B cell (primary cell): ENCODE measurements at regions not wholly inside any gene's neighbourhood (a gene's known extent, or its start where the extent isn't known, plus 50 kb on each side); places are given as distances from the start of the nearest gene placed in this dataset.
"Not testable (repeated sequence)": the region's sequence is repeated elsewhere in the genome, so short reads cannot be mapped to it uniquely, and the experiment has no call there.

Source experiments
- ATAC-seq: fragments of 200-7000 bp; cut with Tn5 transposase; one replicate; pipeline ENCODE4 v1.10.0; 2021; ENCODE audit warnings: low read depth, mild to moderate bottlenecking, moderate number of reproducible peaks, moderate library complexity
- CTCF ChIA-PET: fragments of 350-600 bp; sonication (Branson Sonifier 250); formaldehyde crosslinking; loops from one replicate; lab custom pipeline; 2021; ENCODE audit warnings: antibody characterized with exemption, inconsistent platforms; lab: Charles Lee
- POLR2A ChIA-PET: fragments of 350-600 bp; sonication (Branson Sonifier 250); formaldehyde crosslinking; loops from one replicate; lab custom pipeline; 2021; ENCODE audit warnings: antibody characterized with exemption; lab: Charles Lee
- DNase-seq: peaks from one replicate; pipeline ENCODE4 v3.0.0; 2013
- H2AFZ ChIP-seq: 2 replicates; pipeline ENCODE4 v1.6.1; 2012; ENCODE audit warnings: mild to moderate bottlenecking, low read depth, low read length; ENCODE audit not compliant: insufficient read depth, poor library complexity, severe bottlenecking
- H3K27ac ChIP-seq, 2 donors: 1 replicate in 1 of 2; 2 replicates in 1 of 2; pipeline ENCODE4 v1.5.1; 2012 to 2013; ENCODE audit warnings: low read length in 2 of 2, mild to moderate bottlenecking in 2 of 2, moderate library complexity in 1 of 2
- H3K27me3 ChIP-seq, 4 experiments: fragments of 200-600 bp in 1 of 4; sonication (generic) in 1 of 4; replicated peaks in 1 of 4; 1 replicate in 2 of 4; 2 replicates in 2 of 4; pipeline versions ENCODE4 v1.6.1 to v1.7.0; 2013 to 2016; ENCODE audit warnings: low read length in 3 of 4, mild to moderate bottlenecking in 2 of 4, mixed read lengths in 1 of 4, moderate library complexity in 1 of 4; ENCODE audit not compliant: insufficient read depth in 4 of 4, control insufficient read depth in 3 of 4; ENCODE audit errors: control extremely low read depth in 1 of 4
- H3K36me3 ChIP-seq, 2 experiments: replicated peaks in 1 of 2; 1 replicate in 1 of 2; 2 replicates in 1 of 2; pipeline versions ENCODE4 v1.6.1 to v1.7.1; 2013; ENCODE audit warnings: low read length in 1 of 2; ENCODE audit not compliant: insufficient read depth in 2 of 2, control insufficient read depth in 1 of 2; ENCODE audit errors: control extremely low read depth in 1 of 2, extremely low read depth in 1 of 2
- H3K4me1 ChIP-seq, 2 donors: fragments of 200-600 bp in 1 of 2; sonication (generic) in 1 of 2; 1 replicate in 1 of 2; 2 replicates in 1 of 2; pipeline versions ENCODE4 v1.5.1 to v1.6.1; 2013 to 2017; ENCODE audit warnings: low read length in 2 of 2; ENCODE audit not compliant: control insufficient read depth in 2 of 2, insufficient read depth in 2 of 2
- H3K4me2 ChIP-seq: replicated peaks from 2 replicates; pipeline ENCODE3; 2012; ENCODE audit warnings: mild to moderate bottlenecking, low read depth, low read length; ENCODE audit not compliant: poor library complexity, severe bottlenecking
- H3K4me3 ChIP-seq, 5 experiments: fragments of 200-600 bp in 1 of 5; sonication (generic) in 1 of 5; 1 replicate in 3 of 5; 2 replicates in 2 of 5; pipeline versions ENCODE4 v1.5.1 to v1.7.0; 2011 to 2016; ENCODE audit warnings: low read length in 4 of 5, mild to moderate bottlenecking in 4 of 5, low read depth in 2 of 5, control low read depth in 1 of 5, moderate library complexity in 1 of 5; ENCODE audit not compliant: insufficient read depth in 1 of 5; ENCODE audit errors: control extremely low read depth in 1 of 5, extremely low read depth in 1 of 5
- H3K79me2 ChIP-seq: fragments of 200-600 bp; sonication (generic); one replicate; pipeline ENCODE4 v1.6.0; 2016; ENCODE audit warnings: low read length; ENCODE audit not compliant: control insufficient read depth, insufficient read depth
- H3K9ac ChIP-seq: fragments of 200-600 bp; sonication (generic); 2 replicates; pipeline ENCODE4 v1.6.1; 2017; ENCODE audit warnings: mild to moderate bottlenecking, low read length, moderate library complexity
- H3K9me3 ChIP-seq, 3 donors: one replicate each; pipeline versions ENCODE4 v1.6.1 to v1.7.1; 2013; ENCODE audit warnings: low read length in 2 of 3; ENCODE audit not compliant: control insufficient read depth in 2 of 3, insufficient read depth in 1 of 3; ENCODE audit errors: control extremely low read depth in 1 of 3
- H4K20me1 ChIP-seq: 2 replicates; pipeline ENCODE4 v1.6.0; 2012; ENCODE audit warnings: mild to moderate bottlenecking, low read length; ENCODE audit not compliant: insufficient read depth, control insufficient read depth, poor library complexity, severe bottlenecking
- H3K27ac Mint-ChIP-seq: one replicate; pipeline ENCODE4 v1.8.0; 2021; ENCODE audit warnings: mixed read lengths
- H3K27me3 Mint-ChIP-seq: one replicate; pipeline ENCODE4 v1.8.0; 2021; ENCODE audit warnings: mixed read lengths
- H3K4me1 Mint-ChIP-seq: one replicate; pipeline ENCODE4 v1.8.0; 2021; ENCODE audit warnings: mixed read lengths
- H3K4me3 Mint-ChIP-seq: one replicate; pipeline ENCODE4 v1.8.0; 2021; ENCODE audit warnings: mixed read lengths
- H3K9me3 Mint-ChIP-seq: one replicate; pipeline ENCODE4 v1.8.0; 2022; ENCODE audit warnings: mixed read lengths; ENCODE audit not compliant: insufficient read depth
- WGBS: methylation state at CpG from one replicate; pipeline ENCODE4 v1.1.5; 2013; ENCODE audit warnings: missing lambda C conversion rate; ENCODE audit not compliant: insufficient coverage; 5-methylcytosine and 5-hydroxymethylcytosine counted together
- intact Hi-C: fragments of 100-400 bp; cut with micrococcal nuclease; formaldehyde crosslinking; loops from one replicate; pipeline ENCODE4 v1.10.0; 2022

DNA sequence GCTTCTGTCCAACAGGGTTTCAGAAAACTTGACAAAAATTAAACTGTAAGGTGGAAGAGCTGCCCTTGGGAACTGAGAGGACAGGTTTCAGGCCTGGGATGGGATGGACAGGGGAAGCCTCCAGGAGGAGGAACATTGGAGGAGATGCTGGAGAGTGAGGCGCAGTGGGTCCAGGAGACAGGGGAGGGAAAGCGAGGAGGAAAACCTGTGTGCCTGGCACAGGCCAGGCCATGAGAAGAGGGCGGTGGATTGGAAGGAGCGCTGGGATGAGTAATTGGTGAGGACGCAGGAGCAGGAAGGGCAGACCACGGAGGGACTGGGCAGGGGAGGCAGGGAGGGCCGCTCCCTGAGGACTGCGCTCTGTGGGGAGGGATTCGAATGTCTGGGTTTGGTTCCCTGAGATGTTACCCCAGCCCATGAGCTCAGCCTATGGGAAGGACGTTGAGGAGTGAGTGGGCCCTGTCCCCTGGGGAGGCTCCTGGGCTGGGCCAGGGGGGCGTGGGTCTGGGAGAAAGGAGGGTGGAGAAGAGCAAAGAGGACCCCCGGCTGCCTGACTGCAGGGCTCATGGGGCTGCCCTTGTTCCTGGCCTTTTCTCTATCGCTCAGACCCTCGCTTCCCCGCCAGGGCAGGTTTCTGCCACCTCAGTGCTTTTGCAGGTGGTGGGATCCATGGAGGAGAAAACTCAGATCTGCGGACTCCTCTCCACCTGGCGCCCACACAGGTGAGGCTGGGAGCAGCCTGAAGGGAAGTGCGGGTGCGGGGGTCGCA is 249.1 kb upstream of the NPAP1 start:
- H3K9me3 ChIP-seq, H2AFZ ChIP-seq, DNase-seq, H3K27me3 ChIP-seq, H3K27me3 Mint-ChIP-seq, H3K36me3 ChIP-seq, intact Hi-C loops, H3K79me2 ChIP-seq, CTCF ChIA-PET, H3K4me1 Mint-ChIP-seq, H3K4me3 Mint-ChIP-seq, POLR2A ChIA-PET, H3K4me3 ChIP-seq, H3K9me3 Mint-ChIP-seq, H3K4me2 ChIP-seq, H3K27ac ChIP-seq, ATAC-seq, H3K27ac Mint-ChIP-seq, H3K4me1 ChIP-seq, H4K20me1 ChIP-seq, H3K9ac ChIP-seq: not testable (repeated sequence)
- 69% methylated on average over 12 of the region's 20 CpGs for WGBS

DNA sequence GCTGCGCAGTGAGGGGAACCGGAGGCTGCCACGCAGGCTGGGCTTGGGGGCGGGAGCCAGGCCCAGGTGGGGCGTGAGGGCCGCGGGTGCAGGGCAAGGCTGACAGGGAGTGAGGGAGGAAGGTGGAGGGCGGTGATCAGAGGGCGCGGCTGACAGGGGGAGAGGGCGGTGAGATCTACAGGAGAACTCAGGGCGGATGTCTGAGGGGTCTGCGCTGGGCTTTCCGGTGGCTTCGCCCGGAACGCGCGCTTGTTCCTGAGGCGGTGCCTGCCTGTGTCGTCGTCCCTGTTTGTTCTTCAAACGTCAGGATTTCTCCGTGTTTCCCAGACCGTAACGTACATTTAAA is 248.5 kb upstream of the NPAP1 start:
- H3K27me3 Mint-ChIP-seq, H3K9me3 ChIP-seq, intact Hi-C loops, H4K20me1 ChIP-seq, H3K4me3 ChIP-seq, H3K36me3 ChIP-seq, H3K9ac ChIP-seq, H3K4me3 Mint-ChIP-seq, H3K27me3 ChIP-seq, H3K4me1 Mint-ChIP-seq, H2AFZ ChIP-seq, CTCF ChIA-PET, H3K79me2 ChIP-seq, H3K27ac Mint-ChIP-seq, DNase-seq, POLR2A ChIA-PET, H3K27ac ChIP-seq, H3K4me2 ChIP-seq, ATAC-seq, H3K4me1 ChIP-seq, H3K9me3 Mint-ChIP-seq: not testable (repeated sequence)
- WGBS: 20% methylated on average over 12 of the region's 26 CpGs

DNA sequence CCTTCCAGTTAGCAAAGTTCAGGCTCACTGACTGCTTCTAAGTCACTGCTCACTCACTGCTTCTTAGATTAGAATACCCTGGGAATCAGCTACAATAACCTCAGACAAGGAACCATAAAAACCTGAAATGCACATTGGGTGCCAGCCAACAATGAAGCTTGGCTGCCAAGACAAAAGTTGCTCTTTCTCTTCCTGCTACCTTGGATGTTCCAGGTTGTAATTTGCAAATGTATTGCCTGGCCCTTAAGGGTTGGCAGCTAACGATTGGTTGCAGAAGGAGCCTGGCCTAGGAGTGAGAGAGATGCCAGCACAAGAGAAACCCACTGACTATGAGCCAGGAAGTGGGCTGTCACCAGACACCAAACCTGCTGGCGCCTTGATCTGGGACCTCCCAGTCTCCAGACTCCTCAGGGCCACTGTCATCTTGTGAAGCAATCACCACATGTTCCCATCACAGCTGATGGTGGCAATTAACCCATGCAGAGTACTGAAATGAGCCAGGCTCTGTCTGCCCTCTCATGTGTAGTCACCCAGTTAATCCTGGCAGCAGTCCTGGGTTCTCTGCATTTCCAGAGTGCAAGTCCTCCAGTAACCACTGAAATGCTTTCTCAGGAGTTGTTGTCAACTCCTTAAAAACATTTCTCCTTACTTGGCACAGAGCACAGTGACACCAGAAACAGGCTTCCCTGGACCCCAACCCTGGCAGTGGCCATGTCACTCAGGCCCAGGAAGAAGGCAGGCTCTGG is 240.3 kb upstream of the NPAP1 start:
- ATAC-seq, H3K79me2 ChIP-seq: not testable (repeated sequence)
- WGBS: 61% methylated on average over 2 of the region's 2 CpGs

GRCh38 chr15:24437270-24437669 is 238.3 kb upstream of the NPAP1 start:
- H2AFZ ChIP-seq, H3K4me3 Mint-ChIP-seq, H3K4me2 ChIP-seq, H3K27me3 ChIP-seq, CTCF ChIA-PET, H3K27ac ChIP-seq, H3K4me1 ChIP-seq, DNase-seq, POLR2A ChIA-PET, H4K20me1 ChIP-seq, H3K4me3 ChIP-seq, H3K4me1 Mint-ChIP-seq, intact Hi-C loops, H3K9me3 Mint-ChIP-seq, H3K79me2 ChIP-seq, H3K27ac Mint-ChIP-seq, H3K9me3 ChIP-seq, H3K27me3 Mint-ChIP-seq, H3K9ac ChIP-seq, ATAC-seq, H3K36me3 ChIP-seq: not testable (repeated sequence)
- WGBS: 56% methylated on average over 3 of the region's 5 CpGs

More for the DNA sequence above, 240.3 kb upstream of the NPAP1 start:
- H2AFZ ChIP-seq, H3K4me3 ChIP-seq, CTCF ChIA-PET, H4K20me1 ChIP-seq, H3K4me1 ChIP-seq, H3K9me3 Mint-ChIP-seq, H3K27me3 Mint-ChIP-seq, intact Hi-C loops, H3K27ac ChIP-seq, H3K36me3 ChIP-seq, H3K9me3 ChIP-seq, DNase-seq, H3K27ac Mint-ChIP-seq, H3K4me2 ChIP-seq, H3K27me3 ChIP-seq, H3K4me3 Mint-ChIP-seq, H3K4me1 Mint-ChIP-seq, H3K9ac ChIP-seq, POLR2A ChIA-PET: not testable (repeated sequence)
